ENCODE measurements at regions not wholly inside any gene's neighbourhood (a gene's known extent, or its start where the extent isn't known, plus 50 kb on each side); places are given as distances from the start of the nearest gene placed in this dataset.

DNA sequence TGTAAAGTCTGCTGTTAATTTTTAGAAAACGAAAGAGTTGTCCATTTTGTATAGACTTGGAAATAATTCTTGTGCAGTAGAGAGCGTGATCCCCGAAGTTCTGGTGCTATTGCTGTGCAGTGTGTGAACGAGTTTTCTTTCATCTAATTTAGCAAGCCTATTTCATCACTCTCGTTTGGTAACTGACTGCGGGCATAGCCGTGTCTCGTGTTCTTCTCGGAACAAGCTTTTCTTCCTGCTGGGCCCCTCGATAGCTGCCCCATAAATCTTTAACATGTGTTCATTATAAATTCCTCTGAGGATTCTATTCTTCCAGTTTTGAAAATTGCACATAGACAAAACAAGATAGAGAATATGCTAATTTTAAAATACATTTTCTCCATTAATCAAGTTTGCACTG, 622.0 kb upstream of the PFKP start:
- DNase-seq (ENCODE audit: low spot score): no peak

GRCh38 chr10:2439983-2440382, 627.4 kb upstream of the PFKP start:
- no peak for DNase-seq (ENCODE audit: low spot score)

GRCh38 chr10:2439000-2439399, 628.3 kb upstream of the PFKP start:
- no peak for DNase-seq (ENCODE audit: low spot score)

DNA sequence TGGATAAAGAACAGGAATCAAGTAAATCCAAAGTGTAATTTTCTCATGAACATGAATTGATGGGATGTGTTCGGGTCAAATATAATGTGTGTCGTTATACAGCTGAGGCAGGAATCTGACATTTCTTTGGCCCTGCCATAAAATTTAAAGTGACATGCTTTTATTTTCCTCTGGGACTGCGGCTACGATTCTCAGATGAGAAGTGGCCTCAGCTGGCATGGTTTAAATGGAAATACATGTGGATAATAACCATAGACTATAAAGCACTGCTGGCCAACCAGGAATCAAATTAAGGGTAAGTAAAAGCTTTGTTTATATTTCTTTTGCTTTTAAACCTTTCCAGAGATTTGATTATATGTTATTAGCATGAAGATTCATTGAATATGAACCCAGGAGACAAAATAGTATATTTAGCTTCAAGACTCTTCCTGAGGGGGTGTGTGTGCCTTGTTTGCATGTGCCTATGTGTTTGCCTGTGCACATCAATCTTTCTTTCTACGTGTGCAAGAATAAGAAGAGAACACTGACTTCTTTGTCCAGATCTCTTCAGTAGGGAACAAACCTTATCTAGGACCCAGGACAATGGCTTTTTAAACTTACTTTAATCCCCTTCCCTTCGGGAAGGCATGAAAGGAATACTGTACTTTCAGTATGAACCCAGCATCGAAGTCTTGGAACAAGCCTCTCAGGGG, 629.0 kb upstream of the PFKP start:
- DNase-seq (ENCODE audit: low spot score): no peak

DNA sequence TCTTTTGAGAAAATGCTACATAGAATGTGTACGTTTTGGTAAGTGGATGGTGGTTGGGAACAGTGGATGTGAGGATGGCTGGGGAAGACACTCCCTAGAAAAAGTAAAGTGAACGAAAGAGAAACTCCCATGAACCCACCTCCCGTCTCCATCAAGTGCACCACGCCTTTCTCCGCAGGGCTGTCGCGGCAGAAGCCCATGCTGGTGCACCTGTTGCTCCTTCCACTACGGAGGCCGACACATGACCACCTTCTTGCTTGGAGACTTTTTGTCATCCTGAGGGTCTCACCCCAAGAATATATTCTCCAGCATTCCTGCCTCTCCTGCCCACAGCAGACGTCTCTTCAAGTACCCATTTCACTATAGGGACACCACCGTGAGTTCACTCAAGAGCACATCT, 630.4 kb upstream of the PFKP start:
- no peak for DNase-seq (ENCODE audit: low spot score)

DNA sequence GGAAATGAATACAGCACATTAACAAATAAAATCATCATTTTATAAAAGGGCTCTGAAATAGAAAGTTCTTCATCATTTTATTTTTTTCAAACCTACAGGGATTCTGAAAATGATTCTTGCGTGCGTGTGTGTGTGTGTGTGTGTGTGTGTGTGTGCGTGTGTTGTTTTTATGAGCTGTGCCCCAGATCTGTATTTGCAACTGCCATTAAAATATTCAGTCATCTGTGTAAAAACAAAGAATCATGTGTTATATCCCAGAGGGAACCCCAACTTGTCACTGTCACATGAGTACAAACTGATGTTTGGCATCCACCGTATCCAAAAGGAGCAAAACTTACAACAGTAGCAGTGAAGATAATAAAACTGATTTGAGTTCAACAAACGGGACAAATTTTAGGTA, 635.4 kb upstream of the PFKP start:
- no peak for DNase-seq (ENCODE audit: low spot score)

DNA sequence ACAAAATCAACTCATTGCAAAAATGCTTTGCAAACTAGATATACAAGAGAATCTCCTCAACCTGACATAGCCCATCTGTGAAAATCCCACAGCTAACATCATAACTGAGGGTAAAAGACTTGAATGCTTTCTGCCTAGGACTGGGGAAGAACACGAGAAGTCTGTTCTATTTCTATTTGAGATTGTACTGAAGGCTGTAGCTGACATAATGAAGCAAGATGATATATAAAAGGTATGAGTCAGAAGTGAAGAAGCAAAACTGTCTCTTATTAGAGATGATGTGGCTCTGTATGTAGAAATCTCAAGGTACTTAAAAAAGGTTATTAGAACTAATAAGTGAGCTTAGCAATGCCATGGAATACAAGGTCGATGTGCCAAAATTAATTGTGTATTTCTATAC, 639.9 kb upstream of the PFKP start:
- no peak for DNase-seq (ENCODE audit: low spot score)

GRCh38 chr10:2425320-2425719, 642.0 kb upstream of the PFKP start:
- DNase-seq (ENCODE audit: low spot score): no peak

- DNase-seq (ENCODE audit: low spot score): no peak
Observed at GRCh38 chr10:2414562-2414961, 652.8 kb upstream of the PFKP start.

DNA sequence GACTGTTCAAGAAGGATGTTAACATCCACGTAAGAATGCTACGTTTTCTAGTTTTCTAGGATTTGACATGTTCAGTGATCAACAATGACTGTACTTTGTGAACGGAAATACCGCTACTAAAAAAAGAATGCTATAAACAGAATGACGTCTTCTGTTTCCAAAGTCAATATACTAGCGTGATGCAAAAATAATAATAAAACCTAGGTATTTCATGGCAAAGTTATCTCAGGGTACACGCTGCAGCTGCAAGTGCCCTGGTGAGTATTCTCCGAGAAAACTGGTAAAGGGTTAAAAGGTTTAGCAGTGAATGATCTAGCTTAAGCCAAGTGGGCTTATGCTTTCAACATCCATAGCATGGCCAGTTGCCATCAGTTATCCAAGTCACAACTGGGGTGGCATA, 653.3 kb upstream of the PFKP start:
- no peak for DNase-seq (ENCODE audit: low spot score)

- no peak for DNase-seq (ENCODE audit: low spot score)
Observed at GRCh38 chr10:2410049-2410448, 657.3 kb upstream of the PFKP start.

- DNase-seq (ENCODE audit: low spot score): no peak
Observed at GRCh38 chr10:2401459-2401858, 664.1 kb upstream of the ADARB2 start.

DNA sequence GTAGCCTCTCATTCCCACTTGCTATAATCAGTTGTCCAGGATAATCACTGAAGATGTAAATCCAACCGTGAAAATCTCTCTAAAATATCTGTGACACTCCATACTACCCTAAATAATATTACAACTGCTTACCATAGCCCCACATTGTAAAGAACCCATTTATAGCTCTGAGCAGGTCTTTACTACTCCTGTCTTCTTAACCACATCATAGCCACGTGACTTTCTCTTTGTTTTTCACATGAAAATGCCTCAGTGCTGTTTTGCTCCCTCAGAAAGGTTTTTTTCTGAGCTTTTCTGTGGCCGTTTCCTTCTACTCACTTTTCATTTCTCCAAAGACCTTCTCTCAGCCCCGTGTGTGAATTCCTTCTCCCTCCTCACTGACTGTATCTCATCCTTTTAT, 662.2 kb upstream of the ADARB2 start:
- DNase-seq (ENCODE audit: low spot score): no peak

DNA sequence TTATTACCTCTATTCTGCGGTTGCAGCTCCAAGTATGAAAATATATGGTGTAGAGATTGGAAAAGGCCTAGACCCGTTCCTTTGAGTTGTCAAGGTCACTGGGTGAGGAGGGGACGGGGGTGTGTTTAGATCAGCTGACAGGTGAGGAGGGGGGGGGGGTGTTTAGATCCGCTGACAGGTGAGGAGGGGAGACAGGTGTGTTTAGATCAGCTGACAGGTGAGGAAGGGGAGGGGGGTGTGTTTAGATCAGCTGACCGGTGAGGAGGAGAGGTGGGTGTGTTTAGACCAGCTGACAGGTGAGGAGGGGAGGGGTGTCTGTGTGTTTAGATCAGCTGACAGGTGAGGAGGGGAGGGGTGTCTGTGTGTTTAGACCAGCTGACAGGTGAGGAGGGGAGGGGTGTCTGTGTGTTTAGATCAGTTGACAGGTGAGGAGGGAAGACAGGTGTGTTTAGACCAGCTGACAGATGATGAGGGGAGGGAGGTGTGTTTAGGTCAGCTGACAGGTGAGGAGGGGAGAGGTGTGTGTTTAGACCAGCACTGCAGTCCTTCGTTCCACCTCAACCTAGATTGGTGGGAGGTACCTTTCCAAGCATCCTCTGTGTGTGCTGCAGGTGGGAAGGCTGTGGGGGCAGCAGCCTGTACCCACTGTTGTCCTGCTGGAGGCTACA, 655.0 kb upstream of the ADARB2 start:
- no peak for DNase-seq (ENCODE audit: low spot score)

DNA sequence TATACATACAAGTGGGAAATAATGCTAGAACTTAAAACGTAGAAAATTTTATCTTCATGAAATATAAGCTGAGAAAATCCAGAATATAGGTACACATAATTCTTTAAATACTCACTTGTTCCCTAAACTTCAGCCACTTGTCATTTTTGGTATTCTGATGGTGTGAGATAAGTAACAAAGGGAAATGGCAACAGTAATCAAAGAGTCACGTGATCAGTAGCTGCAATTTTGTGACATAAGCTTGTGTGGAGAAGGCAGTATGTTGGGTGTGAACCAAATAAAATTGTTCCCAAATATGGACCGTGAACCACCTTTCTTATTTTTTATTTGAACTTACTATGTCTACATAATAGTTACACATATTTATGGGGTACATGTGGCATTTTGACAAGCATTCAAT, 650.3 kb upstream of the ADARB2 start:
- no peak for DNase-seq (ENCODE audit: low spot score)

DNA sequence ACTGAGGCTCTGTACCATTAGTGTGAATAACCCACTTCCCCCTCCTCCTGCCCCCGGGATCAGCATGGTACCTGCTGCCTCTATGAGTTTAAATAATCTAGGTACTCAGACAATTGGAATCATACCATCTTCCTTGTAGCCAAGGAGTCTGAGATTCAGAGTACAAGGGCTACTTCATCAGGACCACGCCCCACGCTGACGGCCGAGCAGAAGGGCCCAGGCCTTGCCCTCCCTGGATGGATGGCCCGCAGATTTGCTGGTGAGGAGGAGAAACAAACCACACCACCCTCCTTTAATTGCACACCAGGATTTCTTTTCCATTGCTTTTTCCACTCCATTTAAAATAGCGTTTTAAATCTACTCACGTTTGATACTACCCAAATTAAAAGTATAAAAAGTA, 649.9 kb upstream of the ADARB2 start:
- DNase-seq (ENCODE audit: low spot score): no peak

DNA sequence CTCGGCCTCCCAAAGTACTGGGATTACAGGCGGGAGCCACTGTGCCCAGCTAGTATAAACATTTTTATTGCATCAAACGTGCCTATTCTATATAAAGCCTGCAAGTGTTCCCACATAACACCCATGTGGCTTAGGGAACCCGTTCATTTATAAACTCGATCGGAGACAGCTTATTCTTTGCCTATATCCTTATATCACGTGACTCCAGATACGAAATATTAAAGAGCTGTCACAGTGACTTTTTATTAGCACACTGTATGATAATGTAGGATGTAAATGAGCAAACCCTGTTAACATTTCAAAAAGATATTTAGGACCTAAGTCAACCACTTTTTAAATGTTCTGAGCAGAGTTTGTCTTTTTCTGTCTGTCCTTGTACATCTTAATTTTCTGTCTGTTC, 642.9 kb upstream of the ADARB2 start:
- DNase-seq (ENCODE audit: low spot score): no peak

GRCh38 chr10:2367083-2367482, 629.8 kb upstream of the ADARB2 start:
- no peak for DNase-seq (ENCODE audit: low spot score)

GRCh38 chr10:2366264-2366931, 629.1 kb upstream of the ADARB2 start:
- DNase-seq (ENCODE audit: low spot score): no peak

DNA sequence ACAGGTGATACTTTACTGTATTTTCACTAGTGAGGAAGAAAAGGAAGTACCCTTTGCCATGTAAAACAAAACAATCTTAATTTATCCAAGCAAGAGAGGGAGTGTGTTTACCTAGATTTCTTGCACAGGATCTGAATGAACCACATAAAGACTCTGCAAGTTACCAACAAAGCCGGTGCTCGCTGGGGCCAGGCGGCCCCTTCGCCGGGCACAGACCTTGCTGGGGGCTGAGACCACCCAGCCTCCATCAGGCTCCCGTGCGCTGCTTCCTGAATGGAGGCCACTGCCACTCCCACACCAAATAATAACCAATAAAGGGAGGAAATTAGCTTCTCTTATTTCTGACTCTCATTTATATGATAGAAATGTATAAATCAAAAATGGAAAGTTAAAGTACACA, 625.0 kb upstream of the ADARB2 start:
- no peak for DNase-seq (ENCODE audit: low spot score)

DNA sequence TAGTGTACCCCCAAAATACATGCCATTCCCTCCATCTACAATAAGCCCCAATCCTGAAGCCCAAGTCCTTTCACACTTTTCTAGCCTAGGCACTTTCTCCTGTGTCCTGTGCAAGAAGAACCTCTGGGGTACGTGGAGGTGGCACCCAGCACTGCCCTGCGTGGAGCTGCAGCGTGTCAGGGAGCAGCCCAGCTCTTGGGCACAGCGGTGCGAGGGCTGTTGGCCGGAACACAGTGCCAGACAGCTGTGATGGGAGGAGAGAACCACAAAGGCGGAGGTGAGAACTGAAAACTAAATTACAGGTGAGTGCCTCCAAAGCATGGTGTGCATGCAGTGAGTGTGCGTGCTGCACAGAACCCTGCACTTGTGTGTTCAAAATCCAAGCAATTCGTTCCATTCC, 621.3 kb upstream of the ADARB2 start:
- no peak for DNase-seq (ENCODE audit: low spot score)

- no peak for DNase-seq (ENCODE audit: low spot score)
Observed at GRCh38 chr10:2356670-2357069, 619.3 kb upstream of the ADARB2 start.

GRCh38 chr10:2351566-2351965, 614.2 kb upstream of the ADARB2 start:
- no peak for DNase-seq (ENCODE audit: low spot score)

- no peak for DNase-seq (ENCODE audit: low spot score)
Observed at GRCh38 chr10:2342206-2342605, 604.9 kb upstream of the ADARB2 start.

All from GM03348 (cell line).